Nephron progenitor cell (in vitro differentiated cells): ENCODE measurements at regions not wholly inside any gene's neighbourhood (a gene's known extent, or its start where the extent isn't known, plus 50 kb on each side); places are given as distances from the start of the nearest gene placed in this dataset.

ENCODE experiments used
- DNase-seq: peaks from one replicate; pipeline ENCODE4 v3.0.0; 2021
- H3K27ac Mint-ChIP-seq: 2 replicates; pipeline ENCODE4 v1.8.0; 2021; ENCODE audit warnings: mild to moderate bottlenecking, moderate library complexity, mixed read lengths
- H3K27me3 Mint-ChIP-seq: 2 replicates; pipeline ENCODE4 v1.8.0; 2021; ENCODE audit warnings: mild to moderate bottlenecking, low read depth, mixed read lengths; ENCODE audit not compliant: poor library complexity
- H3K36me3 Mint-ChIP-seq: 2 replicates; pipeline ENCODE4 v1.8.0; 2021; ENCODE audit warnings: low read depth, mixed read lengths
- H3K4me1 Mint-ChIP-seq: 2 replicates; pipeline ENCODE4 v1.8.0; 2021; ENCODE audit warnings: mixed read lengths
- H3K4me3 Mint-ChIP-seq: 2 replicates; pipeline ENCODE4 v1.8.0; 2021; ENCODE audit warnings: mild to moderate bottlenecking, moderate library complexity, mixed read lengths
- H3K9me3 Mint-ChIP-seq: 2 replicates; pipeline ENCODE4 v1.8.0; 2021; ENCODE audit warnings: mild to moderate bottlenecking, moderate library complexity, mixed read lengths
- CTCF ChIP-seq: fragments of 200-600 bp; sonication (generic); IDR thresholded peaks from 2 replicates; pipeline ENCODE4 v1.5.0; 2021; ENCODE audit warnings: antibody characterized with exemption

DNA sequence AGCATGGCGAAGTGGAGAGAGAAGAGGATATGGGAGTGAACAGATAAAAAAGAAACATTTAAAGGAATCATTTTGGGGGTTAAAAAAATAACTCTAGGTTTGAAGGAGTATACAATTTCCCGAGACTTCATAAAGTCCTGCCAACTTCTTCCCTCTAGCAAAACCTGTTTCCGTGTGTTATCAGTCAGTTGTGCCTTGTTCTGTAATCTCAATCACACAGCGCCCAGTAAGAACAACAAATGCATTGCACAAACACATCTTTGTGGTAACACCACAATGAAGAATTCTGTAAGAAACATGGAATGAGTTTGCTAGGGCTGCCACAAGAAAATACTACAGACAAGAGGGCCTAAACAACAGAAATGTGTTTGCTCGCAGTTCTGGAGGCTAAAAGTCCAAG, 144.7 kb upstream of the FUT8 start:
- no peaks in the 10 kb centered on the region for H3K9me3 Mint-ChIP-seq
- H3K4me1 Mint-ChIP-seq: no peaks in the 10 kb centered on the region
- peaks cover 10% of the 10 kb centered on the region for H3K27me3 Mint-ChIP-seq
- H3K36me3 Mint-ChIP-seq: no peaks in the 10 kb centered on the region
- no peak overlapping the region for H3K27ac Mint-ChIP-seq
- no peak for TF ChIP-seq CTCF
- no peak overlapping the region for H3K4me3 Mint-ChIP-seq
- no peak for DNase-seq

DNA sequence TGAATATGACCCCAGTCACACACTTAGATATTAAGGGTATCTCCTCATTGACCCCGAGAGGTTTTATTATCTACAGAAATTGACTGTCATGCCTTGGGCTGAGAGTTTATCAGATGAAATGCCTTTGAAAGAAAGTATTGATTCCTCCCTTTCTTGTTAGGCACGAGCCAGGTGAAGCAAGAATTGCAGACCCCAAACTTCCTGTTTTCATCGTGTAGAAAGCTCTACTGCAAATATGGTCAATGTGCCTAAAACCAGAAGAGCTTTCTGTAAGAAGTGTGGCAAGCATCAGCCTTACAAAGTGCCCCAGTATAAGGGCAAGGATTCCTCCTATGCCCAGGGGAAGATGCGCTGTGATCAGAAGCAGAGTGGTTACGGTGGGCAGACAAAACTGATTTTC, 143.9 kb upstream of the FUT8 start:
- Mint-ChIP-seq H3K4me1 (no peaks in the 10 kb centered on the region), H3K36me3 (no peaks in the 10 kb centered on the region), H3K27ac (no peak overlapping the region), H3K9me3 (no peaks in the 10 kb centered on the region), H3K27me3 (peaks cover 11% of the 10 kb centered on the region), H3K4me3 (no peak overlapping the region)
- DNase-seq: no peak
- no peak for TF ChIP-seq CTCF

DNA sequence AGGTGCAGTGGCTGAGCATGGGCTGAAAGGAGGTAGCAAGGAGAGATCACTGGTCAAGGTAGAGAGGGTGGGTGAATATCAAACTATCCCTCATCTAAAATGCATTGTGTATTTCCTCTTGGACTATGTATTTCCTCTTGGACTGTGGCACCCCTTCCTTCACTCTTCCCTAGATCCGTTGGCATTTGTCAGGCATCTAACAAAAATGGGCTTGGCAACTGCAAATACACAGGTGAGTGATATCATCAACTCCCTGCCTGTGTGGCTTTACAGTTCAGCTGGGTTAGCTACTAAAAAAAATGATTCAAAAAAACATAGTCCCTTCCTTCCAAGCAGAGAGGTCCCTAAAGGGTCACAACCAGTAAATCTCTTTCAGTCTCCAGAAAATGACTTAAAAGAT, 142.8 kb upstream of the FUT8 start:
- H3K27ac Mint-ChIP-seq: no peak overlapping the region
- H3K27me3 Mint-ChIP-seq: peaks cover 14% of the 10 kb centered on the region
- no peaks in the 10 kb centered on the region for H3K9me3 Mint-ChIP-seq
- no peak for TF ChIP-seq CTCF
- no peaks in the 10 kb centered on the region for H3K36me3 Mint-ChIP-seq
- H3K4me3 Mint-ChIP-seq: no peak overlapping the region
- no peak for DNase-seq
- H3K4me1 Mint-ChIP-seq: no peaks in the 10 kb centered on the region

- Mint-ChIP-seq H3K4me1 (peaks cover 5% of the 10 kb centered on the region), H3K4me3 (no peak overlapping the region), H3K9me3 (peaks cover 11% of the 10 kb centered on the region), H3K27me3 (peaks cover 5% of the 10 kb centered on the region), H3K36me3 (peaks cover 5% of the 10 kb centered on the region), H3K27ac (no peak overlapping the region)
- TF ChIP-seq CTCF: no peak
- no peak for DNase-seq
Observed at GRCh38 chr14:65277027-65277426, 135.5 kb upstream of the FUT8 start.

- no peak for DNase-seq
- Mint-ChIP-seq H3K36me3 (peaks cover 5% of the 10 kb centered on the region), H3K4me3 (no peak overlapping the region), H3K4me1 (peaks cover 12% of the 10 kb centered on the region), H3K27ac (no peak overlapping the region), H3K27me3 (peaks cover 8% of the 10 kb centered on the region), H3K9me3 (peaks cover 12% of the 10 kb centered on the region)
- no peak for TF ChIP-seq CTCF
Observed at GRCh38 chr14:65277580-65278270, 134.8 kb upstream of the FUT8 start.

- no peak for TF ChIP-seq CTCF
- H3K4me3 Mint-ChIP-seq: no peak overlapping the region
- H3K9me3 Mint-ChIP-seq: peaks cover 12% of the 10 kb centered on the region
- no peak overlapping the region for H3K27ac Mint-ChIP-seq
- no peak for DNase-seq
- peaks cover 20% of the 10 kb centered on the region for H3K4me1 Mint-ChIP-seq
- peaks cover 7% of the 10 kb centered on the region for H3K27me3 Mint-ChIP-seq
- H3K36me3 Mint-ChIP-seq: peaks cover 5% of the 10 kb centered on the region
Observed at GRCh38 chr14:65278589-65278988, 133.9 kb upstream of the FUT8 start.
